HL-60 (cell line): ENCODE measurements at regions not wholly inside any gene's neighbourhood (a gene's known extent, or its start where the extent isn't known, plus 50 kb on each side); places are given as distances from the start of the nearest gene placed in this dataset.

Source experiments
- DNase-seq, 2 experiments: peaks; one replicate each; pipeline ENCODE4 v3.0.0-alpha.2; 2010 to 2020; ENCODE audit warnings: low read depth in 1 of 2, low spot score in 1 of 2
- H3K27ac ChIP-seq: fragments of 250-450 bp; sonication (Bioruptor Pico); replicated peaks from 2 replicates; pipeline ENCODE4 v1.5.1; 2020; ENCODE audit warnings: mild to moderate bottlenecking, moderate library complexity
- H3K27me3 ChIP-seq: fragments of 250-450 bp; sonication (Bioruptor Pico); 2 replicates; pipeline ENCODE4 v1.5.1; 2021; ENCODE audit warnings: mild to moderate bottlenecking, moderate library complexity; ENCODE audit not compliant: insufficient read depth, poor library complexity, severe bottlenecking
- H3K4me3 ChIP-seq: replicated peaks from 2 replicates; pipeline ENCODE4 v1.5.1; 2011; ENCODE audit warnings: mild to moderate bottlenecking, control low read depth, low read length; ENCODE audit not compliant: insufficient read depth
- CTCF ChIP-seq: IDR thresholded peaks from one replicate; pipeline ENCODE4 v1.5.1; 2011; ENCODE audit warnings: low read length, control low read depth, inconsistent platforms; ENCODE audit not compliant: insufficient read depth
- GABPA ChIP-seq: IDR thresholded peaks from 2 replicates; pipeline ENCODE4 v1.6.1; 2012; ENCODE audit warnings: low read depth
- POLR2AphosphoS5 ChIP-seq: IDR thresholded peaks from 2 replicates; pipeline ENCODE4 v1.6.1; 2012; ENCODE audit warnings: low read depth
- SPI1 ChIP-seq: IDR thresholded peaks from 2 replicates; pipeline ENCODE4 v1.6.1; 2012; ENCODE audit warnings: low read depth, mild to moderate bottlenecking, borderline replicate concordance
- TF ChIP-seq, protein P1 (sequence below): IDR thresholded peaks from 2 replicates; pipeline ENCODE4 v1.6.1; 2012; ENCODE audit warnings: low read depth; ENCODE audit not compliant: insufficient replicate concordance

DNA sequence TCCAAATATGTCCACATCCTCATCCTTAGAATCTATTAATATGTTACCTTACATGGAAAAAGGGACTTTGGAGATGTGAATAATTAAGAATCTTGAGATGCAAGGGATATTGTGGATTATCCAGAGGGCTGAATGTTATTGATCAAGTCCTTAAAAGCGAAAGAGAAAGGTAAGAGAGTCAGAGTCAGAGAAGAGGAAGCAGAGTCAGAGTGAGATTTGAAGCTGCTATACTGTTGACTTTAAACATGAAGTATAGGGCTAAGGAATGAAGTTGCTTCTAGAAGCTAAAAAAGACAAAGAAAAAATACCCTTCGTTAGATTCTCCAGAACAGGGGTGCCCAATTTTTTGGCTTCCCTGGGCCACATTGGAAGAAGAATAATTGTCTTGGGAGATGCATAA lies 627.2 kb upstream of the SLITRK6 start:
- no peak for DNase-seq
- Histone ChIP-seq H3K27me3 (no peaks in the 10 kb centered on the region), H3K4me3 (no peak overlapping the region), H3K27ac (no peak overlapping the region)
- TF ChIP-seq, protein P1, sequence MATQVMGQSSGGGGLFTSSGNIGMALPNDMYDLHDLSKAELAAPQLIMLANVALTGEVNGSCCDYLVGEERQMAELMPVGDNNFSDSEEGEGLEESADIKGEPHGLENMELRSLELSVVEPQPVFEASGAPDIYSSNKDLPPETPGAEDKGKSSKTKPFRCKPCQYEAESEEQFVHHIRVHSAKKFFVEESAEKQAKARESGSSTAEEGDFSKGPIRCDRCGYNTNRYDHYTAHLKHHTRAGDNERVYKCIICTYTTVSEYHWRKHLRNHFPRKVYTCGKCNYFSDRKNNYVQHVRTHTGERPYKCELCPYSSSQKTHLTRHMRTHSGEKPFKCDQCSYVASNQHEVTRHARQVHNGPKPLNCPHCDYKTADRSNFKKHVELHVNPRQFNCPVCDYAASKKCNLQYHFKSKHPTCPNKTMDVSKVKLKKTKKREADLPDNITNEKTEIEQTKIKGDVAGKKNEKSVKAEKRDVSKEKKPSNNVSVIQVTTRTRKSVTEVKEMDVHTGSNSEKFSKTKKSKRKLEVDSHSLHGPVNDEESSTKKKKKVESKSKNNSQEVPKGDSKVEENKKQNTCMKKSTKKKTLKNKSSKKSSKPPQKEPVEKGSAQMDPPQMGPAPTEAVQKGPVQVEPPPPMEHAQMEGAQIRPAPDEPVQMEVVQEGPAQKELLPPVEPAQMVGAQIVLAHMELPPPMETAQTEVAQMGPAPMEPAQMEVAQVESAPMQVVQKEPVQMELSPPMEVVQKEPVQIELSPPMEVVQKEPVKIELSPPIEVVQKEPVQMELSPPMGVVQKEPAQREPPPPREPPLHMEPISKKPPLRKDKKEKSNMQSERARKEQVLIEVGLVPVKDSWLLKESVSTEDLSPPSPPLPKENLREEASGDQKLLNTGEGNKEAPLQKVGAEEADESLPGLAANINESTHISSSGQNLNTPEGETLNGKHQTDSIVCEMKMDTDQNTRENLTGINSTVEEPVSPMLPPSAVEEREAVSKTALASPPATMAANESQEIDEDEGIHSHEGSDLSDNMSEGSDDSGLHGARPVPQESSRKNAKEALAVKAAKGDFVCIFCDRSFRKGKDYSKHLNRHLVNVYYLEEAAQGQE: no peak
- no peak for TF ChIP-seq CTCF
- no peak for TF ChIP-seq SPI1
- TF ChIP-seq GABPA: no peak
- no peak for TF ChIP-seq POLR2AphosphoS5

- Histone ChIP-seq H3K4me3 (no peak overlapping the region), H3K27me3 (no peaks in the 10 kb centered on the region), H3K27ac (no peak overlapping the region)
- no peak for TF ChIP-seq CTCF
- DNase-seq: no peak
These were observed 630.5 kb upstream of the SLITRK6 start for GRCh38 chr13:86429756-86430155.

GRCh38 chr13:86438034-86438433 lies 638.8 kb upstream of the SLITRK6 start:
- DNase-seq: no peak
- H3K4me3 ChIP-seq: no peak overlapping the region
- TF ChIP-seq CTCF (no peak), POLR2AphosphoS5 (no peak)
- H3K27me3 ChIP-seq: no peaks in the 10 kb centered on the region
- H3K27ac ChIP-seq: no peak overlapping the region

GRCh38 chr13:86445206-86445605 lies 646.0 kb upstream of the SLITRK6 start:
- TF ChIP-seq GABPA (no peak), POLR2AphosphoS5 (no peak), SPI1 (no peak), CTCF (no peak)
- TF ChIP-seq, protein P1: no peak
- H3K27ac ChIP-seq: no peak overlapping the region
- DNase-seq: no peak
- H3K27me3 ChIP-seq: no peaks in the 10 kb centered on the region
- no peak overlapping the region for H3K4me3 ChIP-seq
